ENCODE measurements at regions not wholly inside any gene's neighbourhood (a gene's known extent, or its start where the extent isn't known, plus 50 kb on each side); places are given as distances from the start of the nearest gene placed in this dataset.
"Not testable (repeated sequence)": the region's sequence is repeated elsewhere in the genome, so short reads cannot be mapped to it uniquely, and the experiment has no call there.

GRCh38 chr1:96598416-96599168, 123.0 kb upstream of the PTBP2 start:
- H3K4me3 ChIP-seq, result no peak overlapping the region
- H3K27ac ChIP-seq (ENCODE audit: extremely low read depth, low read depth, low read length), result no peak overlapping the region
- H2AFZ ChIP-seq (ENCODE audit: low read depth, low read length), result no peak overlapping the region
- H3K9me1 ChIP-seq (ENCODE audit: control insufficient read depth, insufficient read depth, low read length), result no peaks in the 10 kb centered on the region
- H3K36me3 ChIP-seq (ENCODE audit: control insufficient read depth, insufficient read depth, low read length), result no peaks in the 10 kb centered on the region
- POLR2A ChIA-PET, result no interaction called here
- no peak overlapping the region for H3K4me2 ChIP-seq (ENCODE audit: insufficient read depth, low read length)
- intact Hi-C loops (cut with micrococcal nuclease), result no loop called here
- TF ChIP-seq CC2D1A (IDR thresholded peaks at IDR 0.05), result no peak
- ATAC-seq (no peak), DNase-seq (ENCODE audit: extremely low read depth in 1 of 4, low spot score in 3 of 4) (no peak), FAIRE-seq (no peak)
- no peaks in the 10 kb centered on the region for H3K79me2 ChIP-seq (ENCODE audit: control insufficient read depth, insufficient read depth, low read length)
- WGBS (ENCODE audit: insufficient coverage, low coverage, missing lambda C conversion rate), result 0% methylated on average over 4 of the region's 4 CpGs
- CTCF ChIA-PET (ENCODE audit: low intra/inter-chr PET ratio), result no interaction called here
- H3K4me1 ChIP-seq (replicated peaks in 1 of 2; ENCODE audit: control insufficient read depth in 2 of 2, insufficient read depth in 2 of 2, low read length in 2 of 2), result no peaks in the 10 kb centered on the region
- H3K9me3 ChIP-seq (replicated peaks; ENCODE audit: control insufficient read depth, insufficient read depth, low read depth, low read length), result no peaks in the 10 kb centered on the region
- no peak overlapping the region for H3K9ac ChIP-seq (ENCODE audit: insufficient read depth in 1 of 2, low read depth in 2 of 2, low read length in 2 of 2)
- in situ Hi-C loops (cut with MboI), result no loop called here
- H4K20me1 ChIP-seq (replicated peaks; ENCODE audit: control insufficient read depth, insufficient read depth, low read length), result no peaks in the 10 kb centered on the region
- H3K27me3 ChIP-seq (ENCODE audit: control insufficient read depth in 2 of 2, insufficient read depth in 2 of 2, low read length in 2 of 2), result no peaks in the 10 kb centered on the region
- BruUV-seq (replicated peaks), result no TSS peak

- H3K27ac ChIP-seq (ENCODE audit: extremely low read depth, low read depth, low read length); in situ Hi-C loops (cut with MboI); H3K27me3 ChIP-seq (ENCODE audit: control insufficient read depth in 2 of 2, insufficient read depth in 2 of 2, low read length in 2 of 2); ATAC-seq; DNase-seq (ENCODE audit: extremely low read depth in 1 of 4, low spot score in 3 of 4); FAIRE-seq; H3K36me3 ChIP-seq (ENCODE audit: control insufficient read depth, insufficient read depth, low read length); BruUV-seq (replicated peaks); H4K20me1 ChIP-seq (replicated peaks; ENCODE audit: control insufficient read depth, insufficient read depth, low read length); CTCF ChIA-PET (ENCODE audit: low intra/inter-chr PET ratio); POLR2A ChIA-PET; H3K9me3 ChIP-seq (replicated peaks; ENCODE audit: control insufficient read depth, insufficient read depth, low read depth, low read length); H3K9me1 ChIP-seq (ENCODE audit: control insufficient read depth, insufficient read depth, low read length); H2AFZ ChIP-seq (ENCODE audit: low read depth, low read length); H3K4me2 ChIP-seq (ENCODE audit: insufficient read depth, low read length); H3K4me1 ChIP-seq (replicated peaks in 1 of 2; ENCODE audit: control insufficient read depth in 2 of 2, insufficient read depth in 2 of 2, low read length in 2 of 2); H3K9ac ChIP-seq (ENCODE audit: insufficient read depth in 1 of 2, low read depth in 2 of 2, low read length in 2 of 2); H3K4me3 ChIP-seq; H3K79me2 ChIP-seq (ENCODE audit: control insufficient read depth, insufficient read depth, low read length); intact Hi-C loops (cut with micrococcal nuclease): not testable (repeated sequence)
- WGBS (ENCODE audit: insufficient coverage, low coverage, missing lambda C conversion rate), result 0% methylated on average over 8 of the region's 16 CpGs
Observed at GRCh38 chr1:96604620-96605019, 117.0 kb upstream of the PTBP2 start.

- 0% methylated on average over 4 of the region's 5 CpGs for WGBS (ENCODE audit: insufficient coverage, low coverage, missing lambda C conversion rate)
Observed at GRCh38 chr1:96617375-96617774, 104.2 kb upstream of the PTBP2 start.

More at GRCh38 chr1:96617375-96617774, 104.2 kb upstream of the PTBP2 start:
- H3K4me1 ChIP-seq (replicated peaks in 1 of 2; ENCODE audit: control insufficient read depth in 2 of 2, insufficient read depth in 2 of 2, low read length in 2 of 2); H3K27me3 ChIP-seq (ENCODE audit: control insufficient read depth in 2 of 2, insufficient read depth in 2 of 2, low read length in 2 of 2); H3K36me3 ChIP-seq (ENCODE audit: control insufficient read depth, insufficient read depth, low read length); H3K9ac ChIP-seq (ENCODE audit: insufficient read depth in 1 of 2, low read depth in 2 of 2, low read length in 2 of 2); in situ Hi-C loops (cut with MboI); DNase-seq (ENCODE audit: extremely low read depth in 1 of 4, low spot score in 3 of 4); POLR2A ChIA-PET; H4K20me1 ChIP-seq (replicated peaks; ENCODE audit: control insufficient read depth, insufficient read depth, low read length); FAIRE-seq; H3K79me2 ChIP-seq (ENCODE audit: control insufficient read depth, insufficient read depth, low read length); BruUV-seq (replicated peaks); H3K4me3 ChIP-seq; H2AFZ ChIP-seq (ENCODE audit: low read depth, low read length); H3K9me1 ChIP-seq (ENCODE audit: control insufficient read depth, insufficient read depth, low read length); CTCF ChIA-PET (ENCODE audit: low intra/inter-chr PET ratio); ATAC-seq; H3K9me3 ChIP-seq (replicated peaks; ENCODE audit: control insufficient read depth, insufficient read depth, low read depth, low read length); intact Hi-C loops (cut with micrococcal nuclease); H3K4me2 ChIP-seq (ENCODE audit: insufficient read depth, low read length); H3K27ac ChIP-seq (ENCODE audit: extremely low read depth, low read depth, low read length): not testable (repeated sequence)
